ENCODE measurements at regions not wholly inside any gene's neighbourhood (a gene's known extent, or its start where the extent isn't known, plus 50 kb on each side); places are given as distances from the start of the nearest gene placed in this dataset.

DNA sequence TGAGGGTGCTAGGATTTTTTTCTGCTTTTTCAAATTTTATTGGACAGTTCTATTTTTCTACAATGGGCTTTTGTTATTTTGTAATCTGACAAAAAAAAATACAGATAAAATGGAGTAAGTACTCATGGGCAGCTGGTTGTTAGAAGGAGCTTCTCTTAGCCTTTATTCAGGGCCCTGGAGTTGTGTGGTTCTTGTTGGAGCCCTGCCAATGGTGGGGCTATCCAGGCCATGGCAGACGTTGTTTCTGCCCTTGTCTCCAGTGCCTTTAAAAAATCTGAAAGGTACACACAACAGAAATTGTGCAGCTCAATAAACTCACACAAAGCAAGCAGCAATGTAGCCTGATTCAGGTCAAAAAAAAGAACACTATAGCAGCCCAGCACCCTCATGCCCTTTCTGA is 153.5 kb upstream of the GALNT2 start:
- TF ChIP-seq, protein P1, sequence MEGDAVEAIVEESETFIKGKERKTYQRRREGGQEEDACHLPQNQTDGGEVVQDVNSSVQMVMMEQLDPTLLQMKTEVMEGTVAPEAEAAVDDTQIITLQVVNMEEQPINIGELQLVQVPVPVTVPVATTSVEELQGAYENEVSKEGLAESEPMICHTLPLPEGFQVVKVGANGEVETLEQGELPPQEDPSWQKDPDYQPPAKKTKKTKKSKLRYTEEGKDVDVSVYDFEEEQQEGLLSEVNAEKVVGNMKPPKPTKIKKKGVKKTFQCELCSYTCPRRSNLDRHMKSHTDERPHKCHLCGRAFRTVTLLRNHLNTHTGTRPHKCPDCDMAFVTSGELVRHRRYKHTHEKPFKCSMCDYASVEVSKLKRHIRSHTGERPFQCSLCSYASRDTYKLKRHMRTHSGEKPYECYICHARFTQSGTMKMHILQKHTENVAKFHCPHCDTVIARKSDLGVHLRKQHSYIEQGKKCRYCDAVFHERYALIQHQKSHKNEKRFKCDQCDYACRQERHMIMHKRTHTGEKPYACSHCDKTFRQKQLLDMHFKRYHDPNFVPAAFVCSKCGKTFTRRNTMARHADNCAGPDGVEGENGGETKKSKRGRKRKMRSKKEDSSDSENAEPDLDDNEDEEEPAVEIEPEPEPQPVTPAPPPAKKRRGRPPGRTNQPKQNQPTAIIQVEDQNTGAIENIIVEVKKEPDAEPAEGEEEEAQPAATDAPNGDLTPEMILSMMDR (conservative IDR thresholded peaks at IDR 0.05): no peak
- TF ChIP-seq ZFX (IDR thresholded peaks at IDR 0.05): no peak
